ENCODE measurements at regions not wholly inside any gene's neighbourhood (a gene's known extent, or its start where the extent isn't known, plus 50 kb on each side); places are given as distances from the start of the nearest gene placed in this dataset.

DNA sequence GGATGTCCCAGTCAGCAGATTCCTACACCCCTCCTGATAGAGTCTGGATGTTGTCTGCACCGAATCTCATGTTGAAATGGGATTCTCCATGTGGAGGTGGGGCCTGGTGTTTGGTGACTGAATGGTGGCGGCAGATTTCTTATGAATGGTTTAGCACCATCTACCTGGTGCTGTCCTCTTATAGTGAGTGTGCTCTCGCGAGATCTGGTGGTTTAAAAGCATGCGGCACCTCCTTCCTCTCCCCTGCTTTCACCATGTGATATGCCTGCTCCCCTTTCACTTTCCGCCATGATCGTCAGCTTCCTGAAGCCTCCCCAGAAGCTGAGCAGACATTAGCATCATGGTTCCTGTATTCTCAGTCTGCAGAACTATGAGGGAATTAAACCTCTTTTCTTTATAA, 135.2 kb upstream of the SLC6A11 start:
- DNase-seq, result no peak
- Histone ChIP-seq H3K36me3 (no peaks in the 10 kb centered on the region), H3K4me3 (no peak overlapping the region), H3K4me1 (no peaks in the 10 kb centered on the region), H3K9me3 (no peaks in the 10 kb centered on the region), H3K27ac (no peak overlapping the region), H3K27me3 (replicated peaks in 1 of 7) (peaks cover 0 to 12% (median 0%) of the 10 kb centered on the region in 7 donors)
- WGBS, 5 donors, result 83 to 88% (median 86%) methylated on average over 7 of the region's 7 CpGs
- TF ChIP-seq CTCF (IDR thresholded peaks at IDR 0.05 in 8 of 11, conservative IDR thresholded peaks at IDR 0.05 in 3 of 11), result no peak
- no peak for TF ChIP-seq POLR2AphosphoS5 (IDR thresholded peaks at IDR 0.05)
- no peak for TF ChIP-seq POLR2A (IDR thresholded peaks at IDR 0.05)
- intact Hi-C loops (cut with DNase I; ENCODE audit: low total_unique reads), result no loop called here

GRCh38 chr3:10682692-10683091, 133.3 kb upstream of the SLC6A11 start:
- no peaks in the 10 kb centered on the region for H3K4me1 ChIP-seq
- no peak for TF ChIP-seq CTCF (IDR thresholded peaks at IDR 0.05 in 8 of 11, conservative IDR thresholded peaks at IDR 0.05 in 3 of 11)
- TF ChIP-seq POLR2A (IDR thresholded peaks at IDR 0.05), result no peak
- TF ChIP-seq POLR2AphosphoS5 (IDR thresholded peaks at IDR 0.05), result no peak
- H3K27me3 ChIP-seq (replicated peaks in 1 of 7), result peaks cover 0 to 12% (median 0%) of the 10 kb centered on the region in 7 donors
- no peaks in the 10 kb centered on the region for H3K36me3 ChIP-seq
- H3K4me3 ChIP-seq, result no peak overlapping the region
- no peaks in the 10 kb centered on the region for H3K9me3 ChIP-seq
- H3K27ac ChIP-seq, result no peak overlapping the region
- WGBS, 5 donors, result 62 to 74% (median 70%) methylated on average over 4 of the region's 4 CpGs
- intact Hi-C loops (cut with DNase I; ENCODE audit: low total_unique reads), result no loop called here
- no peak for DNase-seq

GRCh38 chr3:10683106-10683505, 132.9 kb upstream of the SLC6A11 start:
- TF ChIP-seq POLR2AphosphoS5 (IDR thresholded peaks at IDR 0.05), result no peak
- no peak for TF ChIP-seq CTCF (IDR thresholded peaks at IDR 0.05 in 8 of 11, conservative IDR thresholded peaks at IDR 0.05 in 3 of 11)
- TF ChIP-seq POLR2A (IDR thresholded peaks at IDR 0.05), result no peak
- intact Hi-C loops (cut with DNase I; ENCODE audit: low total_unique reads), result no loop called here
- H3K9me3 ChIP-seq, result no peaks in the 10 kb centered on the region
- no peak overlapping the region for H3K4me3 ChIP-seq
- no peaks in the 10 kb centered on the region for H3K36me3 ChIP-seq
- no peak for DNase-seq
- 0 to 52% (median 0%) methylated on average over 1 of the region's 1 CpG for WGBS, 5 donors
- no peaks in the 10 kb centered on the region for H3K4me1 ChIP-seq
- peaks cover 0 to 12% (median 0%) of the 10 kb centered on the region in 7 donors for H3K27me3 ChIP-seq (replicated peaks in 1 of 7)
- no peak overlapping the region for H3K27ac ChIP-seq

- Histone ChIP-seq H3K9me3 (no peaks in the 10 kb centered on the region), H3K4me3 (no peak overlapping the region), H3K36me3 (no peaks in the 10 kb centered on the region), H3K27ac (no peak overlapping the region), H3K27me3 (replicated peaks in 1 of 7) (peaks cover 0 to 16% (median 0%) of the 10 kb centered on the region in 7 donors), H3K4me1 (no peaks in the 10 kb centered on the region)
- intact Hi-C loops (cut with DNase I; ENCODE audit: low total_unique reads), result no loop called here
- WGBS, 5 donors, result 66 to 84% (median 73%) methylated on average over 1 of the region's 1 CpG
- no peak for TF ChIP-seq POLR2AphosphoS5 (IDR thresholded peaks at IDR 0.05)
- TF ChIP-seq CTCF (IDR thresholded peaks at IDR 0.05 in 8 of 11, conservative IDR thresholded peaks at IDR 0.05 in 3 of 11), result no peak
- no peak for TF ChIP-seq POLR2A (IDR thresholded peaks at IDR 0.05)
- DNase-seq, result no peak
Observed at GRCh38 chr3:10688126-10688525, 127.9 kb upstream of the SLC6A11 start.
